Fibroblast of mammary gland (primary cell): ENCODE measurements at regions not wholly inside any gene's neighbourhood (a gene's known extent, or its start where the extent isn't known, plus 50 kb on each side); places are given as distances from the start of the nearest gene placed in this dataset.

Experiments used
- DNase-seq: peaks from one replicate; pipeline ENCODE4 v3.0.0-alpha.2; 2010; ENCODE audit warnings: low read depth
- H3K4me3 ChIP-seq: 2 replicates; pipeline ENCODE4 v1.5.1; 2011; ENCODE audit warnings: low read depth, mild to moderate bottlenecking, low read length, moderate library complexity; ENCODE audit not compliant: control insufficient read depth
- CTCF ChIP-seq: conservative IDR thresholded peaks from 2 replicates; pipeline ENCODE4 v1.5.1; 2011; ENCODE audit warnings: low read depth, low read length, inconsistent platforms; ENCODE audit not compliant: control insufficient read depth, insufficient read depth

GRCh38 chr12:46105735-46106134 lies 115.4 kb upstream of the SCAF11 start:
- DNase-seq: no peak
- no peak for TF ChIP-seq CTCF
- no peak overlapping the region for H3K4me3 ChIP-seq

GRCh38 chr12:46103559-46104383 lies 113.4 kb upstream of the SCAF11 start:
- no peak overlapping the region for H3K4me3 ChIP-seq
- no peak for TF ChIP-seq CTCF
- no peak for DNase-seq

- no peak for DNase-seq
- TF ChIP-seq CTCF: no peak
- no peak overlapping the region for H3K4me3 ChIP-seq
Measured at GRCh38 chr12:46101485-46101869, 111.1 kb upstream of the SCAF11 start.

- no peak for TF ChIP-seq CTCF
- DNase-seq: peak; percentile 18
Measured at GRCh38 chr12:46100551-46101484, 110.4 kb upstream of the SCAF11 start.

GRCh38 chr12:46089414-46090162 lies 99.2 kb upstream of the SCAF11 start:
- DNase-seq: no peak
- no peak overlapping the region for H3K4me3 ChIP-seq
- TF ChIP-seq CTCF: no peak

More at GRCh38 chr12:46100551-46101484, 110.4 kb upstream of the SCAF11 start:
- no peak overlapping the region for H3K4me3 ChIP-seq

GRCh38 chr12:46087916-46088439 lies 97.6 kb upstream of the SCAF11 start:
- no peak overlapping the region for H3K4me3 ChIP-seq
- DNase-seq: no peak
- no peak for TF ChIP-seq CTCF
